ENCODE measurements at regions not wholly inside any gene's neighbourhood (a gene's known extent, or its start where the extent isn't known, plus 50 kb on each side); places are given as distances from the start of the nearest gene placed in this dataset.

DNA sequence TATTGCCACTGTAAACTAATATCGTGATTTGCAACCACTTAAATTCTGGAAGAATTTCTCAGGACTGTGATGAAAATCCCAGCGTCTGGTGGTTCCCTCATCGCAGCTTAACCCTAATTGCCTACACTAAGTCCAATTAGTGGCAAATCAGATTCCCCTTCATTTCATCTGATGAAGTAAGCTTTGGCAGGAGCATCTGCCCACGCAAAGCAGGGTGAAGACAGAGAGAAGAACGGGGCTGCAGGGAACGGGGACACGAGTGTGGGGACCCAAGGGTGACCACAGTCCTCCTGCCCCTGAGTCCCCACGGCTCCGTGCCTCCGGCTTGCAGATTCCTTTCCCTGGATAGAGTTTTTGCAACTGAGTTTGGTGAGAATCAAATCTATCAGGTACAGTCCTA, 159.5 kb downstream of the LY86 start:
- DNase-seq (ENCODE audit: low spot score) = no peak
- Histone ChIP-seq H3K79me2 (no peaks in the 10 kb centered on the region), H3K9me3 (ENCODE audit: low read depth) (no peaks in the 10 kb centered on the region), H3K36me3 (replicated peaks; ENCODE audit: insufficient read depth, low read depth) (no peaks in the 10 kb centered on the region), H3K4me2 (no peak overlapping the region), H4K20me1 (ENCODE audit: insufficient read depth, poor library complexity, severe bottlenecking) (no peaks in the 10 kb centered on the region), H2AFZ (no peak overlapping the region), H3K4me3 (no peak overlapping the region), H3K4me1 (ENCODE audit: insufficient read depth) (peaks cover 29% of the 10 kb centered on the region), H3K9me2 (replicated peaks; ENCODE audit: insufficient read depth) (no peaks in the 10 kb centered on the region), H3K27ac (no peak overlapping the region), H3K27me3 (no peaks in the 10 kb centered on the region)
- WGBS (ENCODE audit: low lambda C conversion rate, missing lambda C conversion rate) = 94% methylated on average over 10 of the region's 10 CpGs
- TF ChIP-seq, protein P1, sequence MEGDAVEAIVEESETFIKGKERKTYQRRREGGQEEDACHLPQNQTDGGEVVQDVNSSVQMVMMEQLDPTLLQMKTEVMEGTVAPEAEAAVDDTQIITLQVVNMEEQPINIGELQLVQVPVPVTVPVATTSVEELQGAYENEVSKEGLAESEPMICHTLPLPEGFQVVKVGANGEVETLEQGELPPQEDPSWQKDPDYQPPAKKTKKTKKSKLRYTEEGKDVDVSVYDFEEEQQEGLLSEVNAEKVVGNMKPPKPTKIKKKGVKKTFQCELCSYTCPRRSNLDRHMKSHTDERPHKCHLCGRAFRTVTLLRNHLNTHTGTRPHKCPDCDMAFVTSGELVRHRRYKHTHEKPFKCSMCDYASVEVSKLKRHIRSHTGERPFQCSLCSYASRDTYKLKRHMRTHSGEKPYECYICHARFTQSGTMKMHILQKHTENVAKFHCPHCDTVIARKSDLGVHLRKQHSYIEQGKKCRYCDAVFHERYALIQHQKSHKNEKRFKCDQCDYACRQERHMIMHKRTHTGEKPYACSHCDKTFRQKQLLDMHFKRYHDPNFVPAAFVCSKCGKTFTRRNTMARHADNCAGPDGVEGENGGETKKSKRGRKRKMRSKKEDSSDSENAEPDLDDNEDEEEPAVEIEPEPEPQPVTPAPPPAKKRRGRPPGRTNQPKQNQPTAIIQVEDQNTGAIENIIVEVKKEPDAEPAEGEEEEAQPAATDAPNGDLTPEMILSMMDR (IDR thresholded peaks at IDR 0.05; ENCODE audit: poor library complexity) = no peak
- TF ChIP-seq EZH2 (IDR thresholded peaks at IDR 0.05; ENCODE audit: borderline replicate concordance) = no peak
- TF ChIP-seq EZH2phosphoT487 (IDR thresholded peaks at IDR 0.05; ENCODE audit: low read depth, severe bottlenecking, unreplicated experiment) = no peak

DNA sequence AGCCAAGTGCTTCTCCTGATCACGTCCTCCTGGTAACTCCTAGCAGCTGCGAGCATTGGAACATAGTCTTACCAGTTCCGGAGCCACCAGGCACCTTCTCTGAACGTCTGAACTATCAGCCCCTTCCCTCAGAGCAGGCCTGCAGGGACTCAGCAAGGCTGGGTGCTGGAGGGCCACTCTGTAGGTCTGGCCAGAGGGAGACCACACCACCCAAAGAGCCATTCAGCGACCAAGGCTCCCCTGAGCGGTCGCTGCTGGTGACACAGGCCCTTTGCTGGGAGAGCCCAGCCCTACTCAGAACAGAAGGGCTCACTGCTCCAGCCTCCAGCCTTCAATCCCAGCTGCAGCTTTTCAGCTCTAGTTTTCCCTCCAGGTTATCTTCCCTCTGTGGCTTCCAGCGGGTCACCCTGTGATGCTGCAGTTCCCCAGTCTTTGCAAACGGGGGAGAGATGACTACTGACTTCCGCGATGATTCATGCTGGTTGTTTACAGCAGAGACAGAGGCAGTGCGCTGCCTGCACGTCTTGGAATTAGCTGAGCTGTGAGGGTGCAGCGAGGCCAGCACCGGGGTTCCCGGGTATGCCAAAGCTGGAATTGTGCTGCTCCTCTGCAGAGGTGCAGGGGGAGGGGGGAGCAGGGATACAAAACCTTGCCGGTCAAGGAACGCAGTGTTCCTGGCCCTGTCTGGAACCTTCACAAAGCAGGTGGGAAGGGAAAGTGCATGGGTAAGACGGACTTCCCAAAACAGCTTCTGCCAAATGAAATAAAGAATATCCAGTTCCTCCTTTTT, 161.4 kb downstream of the LY86 start:
- Histone ChIP-seq H3K4me2 (peak overlapping the region; percentile 45), H2AFZ (no peak overlapping the region)

DNA sequence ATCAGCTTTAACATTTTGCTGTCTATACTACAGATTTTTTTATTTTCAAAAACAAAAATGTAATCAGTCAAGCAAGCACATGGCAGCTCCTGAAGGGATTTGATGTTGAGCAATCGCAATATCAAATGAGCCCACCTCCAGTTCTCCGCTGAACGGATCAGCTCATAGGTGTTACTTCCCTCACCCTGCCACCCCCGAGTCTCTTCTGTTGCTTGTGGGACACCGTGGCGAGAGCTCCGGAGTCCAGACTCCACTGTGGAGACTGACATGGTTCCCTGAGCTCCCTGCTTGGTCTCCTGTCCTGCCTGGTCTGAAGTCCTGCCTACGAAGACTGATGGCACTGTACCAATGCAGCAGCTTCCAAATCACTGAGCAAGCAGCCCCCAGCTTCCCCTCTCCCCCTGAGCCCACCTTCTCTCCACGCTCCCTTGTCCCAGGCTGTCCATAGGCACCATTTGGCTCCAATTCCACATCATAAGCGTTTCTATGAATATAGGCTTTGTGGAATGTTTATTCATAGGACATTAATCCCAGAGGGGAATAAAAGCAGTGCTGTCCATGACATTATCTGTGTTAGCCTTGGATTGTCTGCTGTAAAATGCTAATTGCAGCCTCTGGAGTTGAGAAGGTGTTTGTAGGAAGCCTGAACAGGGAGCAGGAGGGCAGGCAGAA, 162.2 kb downstream of the LY86 start:
- peak overlapping the region; percentile 49 for H3K27ac ChIP-seq
- no peaks in the 10 kb centered on the region for H3K27me3 ChIP-seq
- H3K9me2 ChIP-seq (replicated peaks; ENCODE audit: insufficient read depth) = no peaks in the 10 kb centered on the region
- H3K4me1 ChIP-seq (ENCODE audit: insufficient read depth) = peaks cover 29% of the 10 kb centered on the region
- H2AFZ ChIP-seq = no peak overlapping the region
- TF ChIP-seq, protein P1 (IDR thresholded peaks at IDR 0.05; ENCODE audit: poor library complexity) = no peak
- TF ChIP-seq EZH2 (IDR thresholded peaks at IDR 0.05; ENCODE audit: borderline replicate concordance) = no peak
- TF ChIP-seq EZH2phosphoT487 (IDR thresholded peaks at IDR 0.05; ENCODE audit: low read depth, severe bottlenecking, unreplicated experiment) = no peak
- H4K20me1 ChIP-seq (ENCODE audit: insufficient read depth, poor library complexity, severe bottlenecking) = no peaks in the 10 kb centered on the region
- H3K4me3 ChIP-seq = no peak overlapping the region
- H3K4me2 ChIP-seq = no peak overlapping the region
- H3K36me3 ChIP-seq (replicated peaks; ENCODE audit: insufficient read depth, low read depth) = no peaks in the 10 kb centered on the region
- H3K9me3 ChIP-seq (ENCODE audit: low read depth) = no peaks in the 10 kb centered on the region
- WGBS (ENCODE audit: low lambda C conversion rate, missing lambda C conversion rate) = 84% methylated on average over 10 of the region's 10 CpGs
- DNase-seq (ENCODE audit: low spot score) = no peak
- H3K79me2 ChIP-seq = no peaks in the 10 kb centered on the region

More for the DNA sequence above, 161.4 kb downstream of the LY86 start:
- peak overlapping the region; percentile 17 for H3K27ac ChIP-seq
- 41% methylated on average over 19 of the region's 19 CpGs for WGBS (ENCODE audit: low lambda C conversion rate, missing lambda C conversion rate)
- peak; percentile 81 for DNase-seq (ENCODE audit: low spot score)
- H3K4me1 ChIP-seq (ENCODE audit: insufficient read depth) = peaks cover 29% of the 10 kb centered on the region
- H3K9me3 ChIP-seq (ENCODE audit: low read depth) = no peaks in the 10 kb centered on the region
- TF ChIP-seq, protein P1 (IDR thresholded peaks at IDR 0.05; ENCODE audit: poor library complexity) = no peak
- TF ChIP-seq EZH2phosphoT487 (IDR thresholded peaks at IDR 0.05; ENCODE audit: low read depth, severe bottlenecking, unreplicated experiment) (no peak), EZH2 (IDR thresholded peaks at IDR 0.05; ENCODE audit: borderline replicate concordance) (no peak)
- no peaks in the 10 kb centered on the region for H3K9me2 ChIP-seq (replicated peaks; ENCODE audit: insufficient read depth)
- no peaks in the 10 kb centered on the region for H3K79me2 ChIP-seq
- no peaks in the 10 kb centered on the region for H3K27me3 ChIP-seq
- no peak overlapping the region for H3K4me3 ChIP-seq
- H3K36me3 ChIP-seq (replicated peaks; ENCODE audit: insufficient read depth, low read depth) = no peaks in the 10 kb centered on the region
- no peaks in the 10 kb centered on the region for H4K20me1 ChIP-seq (ENCODE audit: insufficient read depth, poor library complexity, severe bottlenecking)
